ENCODE measurements at regions not wholly inside any gene's neighbourhood (a gene's known extent, or its start where the extent isn't known, plus 50 kb on each side); places are given as distances from the start of the nearest gene placed in this dataset.
"Not testable (repeated sequence)": the region's sequence is repeated elsewhere in the genome, so short reads cannot be mapped to it uniquely, and the experiment has no call there.

- intact Hi-C loops (cut with micrococcal nuclease) = no loop called here
- Histone ChIP-seq H4K20me1 (ENCODE audit: low read length) (no peaks in the 10 kb centered on the region), H2AFZ (ENCODE audit: low read length) (no peak overlapping the region), H3K9me3 (ENCODE audit: low read length) (no peaks in the 10 kb centered on the region), H3K9ac (ENCODE audit: low read length) (no peak overlapping the region), H3K27ac (ENCODE audit: low read length) (no peak overlapping the region), H3K79me2 (ENCODE audit: low read length) (no peaks in the 10 kb centered on the region), H3F3A (ENCODE audit: low read length, unreplicated experiment) (no peaks in the 10 kb centered on the region), H3K27me3 (ENCODE audit: low read length) (no peaks in the 10 kb centered on the region), H3K36me3 (ENCODE audit: low read depth, low read length) (no peaks in the 10 kb centered on the region), H3K9me2 (replicated peaks; ENCODE audit: low read length) (no peaks in the 10 kb centered on the region), H3K4me3 (ENCODE audit: low read length) (no peak overlapping the region), H3K4me1 (ENCODE audit: insufficient read depth, low read length) (no peaks in the 10 kb centered on the region), H3K4me2 (ENCODE audit: low read length) (no peak overlapping the region)
- BruUV-seq (replicated peaks) = no TSS peak
- no peak for ATAC-seq
- CTCF ChIA-PET = no interaction called here
- DNase-seq = no peak
- POLR2A ChIA-PET (ENCODE audit: unreplicated experiment) = no interaction called here
- TF ChIP-seq EZH2phosphoT487 (IDR thresholded peaks at IDR 0.05; ENCODE audit: borderline replicate concordance, low read length) (no peak), CTCF (conservative IDR thresholded peaks at IDR 0.05; ENCODE audit: low read depth, low read length) (no peak), EZH2 (IDR thresholded peaks at IDR 0.05; ENCODE audit: low read length, unreplicated experiment) (no peak)
Observed at GRCh38 chr13:109400624-109401257, 385.6 kb downstream of the IRS2 start.

DNA sequence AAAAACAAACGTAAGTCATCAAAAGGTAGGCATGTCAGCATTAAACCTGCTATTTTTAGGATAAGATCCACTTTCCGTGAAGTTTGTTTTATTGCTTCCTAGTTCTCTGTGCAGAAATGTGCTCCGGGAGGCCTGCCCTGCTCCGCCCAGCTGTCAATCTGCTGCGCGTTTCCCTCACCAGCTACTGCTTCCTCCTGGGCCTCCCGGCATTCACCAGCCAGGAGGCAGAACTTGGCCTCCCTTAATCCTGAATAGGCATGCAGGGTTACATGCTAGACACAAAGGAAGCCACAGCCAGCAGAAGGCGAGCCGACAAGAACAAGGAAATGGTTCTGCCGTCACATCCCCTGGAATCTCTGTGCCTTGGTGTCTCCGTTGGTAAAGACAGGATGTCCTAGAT lies 386.2 kb downstream of the IRS2 start:
- Histone ChIP-seq H3K36me3 (ENCODE audit: low read depth, low read length) (no peaks in the 10 kb centered on the region), H3K27ac (ENCODE audit: low read length) (no peak overlapping the region), H3K79me2 (ENCODE audit: low read length) (no peaks in the 10 kb centered on the region), H3K9ac (ENCODE audit: low read length) (no peak overlapping the region), H3K4me3 (ENCODE audit: low read length) (no peak overlapping the region), H3K27me3 (ENCODE audit: low read length) (no peaks in the 10 kb centered on the region), H3F3A (ENCODE audit: low read length, unreplicated experiment) (no peaks in the 10 kb centered on the region), H3K4me1 (ENCODE audit: insufficient read depth, low read length) (no peaks in the 10 kb centered on the region), H2AFZ (ENCODE audit: low read length) (no peak overlapping the region), H3K4me2 (ENCODE audit: low read length) (no peak overlapping the region), H3K9me3 (ENCODE audit: low read length) (no peaks in the 10 kb centered on the region), H4K20me1 (ENCODE audit: low read length) (no peaks in the 10 kb centered on the region), H3K9me2 (replicated peaks; ENCODE audit: low read length) (no peaks in the 10 kb centered on the region)
- TF ChIP-seq CTCF (conservative IDR thresholded peaks at IDR 0.05; ENCODE audit: low read depth, low read length) = no peak
- no TSS peak for BruUV-seq (replicated peaks)
- intact Hi-C loops (cut with micrococcal nuclease) = no loop called here
- no peak for DNase-seq
- CTCF ChIA-PET = no interaction called here
- no peak for ATAC-seq
- POLR2A ChIA-PET (ENCODE audit: unreplicated experiment) = no interaction called here

DNA sequence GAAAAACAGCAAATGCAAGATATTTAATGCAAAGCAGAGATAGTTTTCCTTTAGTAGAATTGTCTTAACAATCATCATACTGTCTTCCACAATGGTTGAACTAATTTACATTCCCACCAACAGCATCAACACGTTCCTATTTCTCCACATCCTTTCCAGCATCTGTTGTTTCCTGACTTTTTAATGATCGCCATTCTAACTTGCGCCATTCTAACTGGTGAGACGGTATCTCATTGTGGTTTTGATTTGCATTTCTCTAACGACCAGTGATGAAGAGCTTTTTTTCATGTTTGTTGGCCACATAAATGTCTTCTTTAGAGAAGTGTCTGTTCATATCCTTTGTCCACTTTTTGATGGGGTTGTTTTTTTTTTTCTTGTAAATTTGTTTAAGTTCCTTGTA lies 388.3 kb downstream of the IRS2 start:
- H4K20me1 ChIP-seq (ENCODE audit: low read length); POLR2A ChIA-PET (ENCODE audit: unreplicated experiment); H3K79me2 ChIP-seq (ENCODE audit: low read length); H3K4me1 ChIP-seq (ENCODE audit: insufficient read depth, low read length); H3K27ac ChIP-seq (ENCODE audit: low read length); H3K9ac ChIP-seq (ENCODE audit: low read length); H3K36me3 ChIP-seq (ENCODE audit: low read depth, low read length); H3K9me3 ChIP-seq (ENCODE audit: low read length); H3K27me3 ChIP-seq (ENCODE audit: low read length); DNase-seq; intact Hi-C loops (cut with micrococcal nuclease); H3F3A ChIP-seq (ENCODE audit: low read length, unreplicated experiment); H3K4me3 ChIP-seq (ENCODE audit: low read length); H3K4me2 ChIP-seq (ENCODE audit: low read length); H3K9me2 ChIP-seq (replicated peaks; ENCODE audit: low read length); H2AFZ ChIP-seq (ENCODE audit: low read length); BruUV-seq (replicated peaks); CTCF ChIA-PET; ATAC-seq: not testable (repeated sequence)

Data from PC-3 (cell line).